SHP77 treated with DMSO at 0.1 percent for 48 hours (cell line): ENCODE measurements at regions not wholly inside any gene's neighbourhood (a gene's known extent, or its start where the extent isn't known, plus 50 kb on each side); places are given as distances from the start of the nearest gene placed in this dataset.
"Not testable (repeated sequence)": the region's sequence is repeated elsewhere in the genome, so short reads cannot be mapped to it uniquely, and the experiment has no call there.

ENCODE experiments used
- DNase-seq: peaks from one replicate; lab custom pipeline; 2025; lab: John Stamatoyannopoulos, UW

DNA sequence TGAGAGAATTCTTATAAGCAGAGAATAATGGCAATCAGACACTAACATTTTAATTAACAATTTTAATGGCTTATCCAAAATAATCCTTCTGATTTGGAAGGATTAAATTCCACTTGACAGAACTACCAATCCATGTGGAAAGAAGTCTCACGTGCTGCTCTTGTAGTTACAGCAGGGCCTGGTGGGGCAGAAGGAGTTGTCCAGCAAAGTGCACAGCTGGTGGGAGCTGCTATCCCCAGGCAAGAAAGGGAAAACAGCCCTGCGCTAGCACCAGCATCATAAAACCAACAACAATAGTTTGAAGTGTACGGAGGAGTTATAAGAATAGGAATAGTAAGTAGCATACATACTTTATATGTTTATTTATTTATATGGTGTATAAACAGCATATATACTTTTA is 127.4 kb upstream of the TRIM2 start:
- no peak for DNase-seq

DNA sequence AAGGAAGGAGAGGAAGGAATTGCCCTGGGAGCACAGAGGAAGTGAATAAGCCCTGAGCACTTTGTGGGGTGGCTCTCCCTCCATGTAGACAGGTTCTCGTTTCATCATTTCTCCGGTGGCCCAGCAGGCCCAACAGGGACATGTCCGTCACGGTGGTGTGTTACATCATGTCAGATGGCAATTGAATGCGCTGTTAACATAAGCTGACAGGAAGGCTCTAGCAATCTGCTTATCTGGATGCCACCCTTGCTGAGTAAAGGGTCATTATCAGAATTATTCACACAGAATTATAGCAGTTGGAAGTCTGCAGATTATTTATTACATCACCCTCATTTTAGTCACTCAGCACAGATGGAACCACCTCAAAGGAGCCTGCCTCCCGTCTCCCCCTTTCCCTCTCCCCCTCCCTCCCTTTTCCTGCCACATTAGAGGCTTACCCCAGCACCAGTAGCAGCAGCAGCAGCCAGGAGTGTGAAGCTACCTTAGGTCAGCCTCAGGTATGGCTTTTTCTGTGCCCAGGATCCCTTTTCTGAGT is 124.3 kb upstream of the TRIM2 start:
- DNase-seq = no peak

DNA sequence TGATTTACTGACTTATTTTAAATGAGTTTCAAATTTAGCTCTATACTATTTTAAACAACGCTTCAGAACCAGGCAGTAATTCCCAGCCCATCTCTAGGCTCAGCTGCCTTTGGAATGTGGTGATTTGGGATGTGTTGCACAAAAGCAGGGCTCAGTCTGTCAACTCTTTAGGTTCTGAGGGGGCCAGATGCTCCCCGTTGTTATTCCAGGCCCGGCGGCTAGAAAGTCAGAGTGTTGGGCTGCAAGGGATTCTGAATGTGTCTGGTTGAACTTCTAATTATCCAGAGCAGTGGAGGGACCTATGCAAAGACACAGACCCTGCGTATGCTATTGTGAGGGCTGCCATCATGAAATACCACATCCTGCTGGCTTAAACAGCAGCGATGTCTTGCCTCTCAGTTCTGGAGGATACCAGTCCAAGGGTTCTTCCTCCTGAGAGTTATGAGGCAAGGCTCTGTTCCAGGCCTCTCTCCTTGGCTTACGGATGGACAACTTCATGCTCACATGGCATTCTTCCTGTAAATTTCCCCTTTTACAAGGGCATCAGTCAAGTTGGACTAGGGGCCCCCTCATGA is 123.2 kb upstream of the TRIM2 start:
- DNase-seq = no peak

DNA sequence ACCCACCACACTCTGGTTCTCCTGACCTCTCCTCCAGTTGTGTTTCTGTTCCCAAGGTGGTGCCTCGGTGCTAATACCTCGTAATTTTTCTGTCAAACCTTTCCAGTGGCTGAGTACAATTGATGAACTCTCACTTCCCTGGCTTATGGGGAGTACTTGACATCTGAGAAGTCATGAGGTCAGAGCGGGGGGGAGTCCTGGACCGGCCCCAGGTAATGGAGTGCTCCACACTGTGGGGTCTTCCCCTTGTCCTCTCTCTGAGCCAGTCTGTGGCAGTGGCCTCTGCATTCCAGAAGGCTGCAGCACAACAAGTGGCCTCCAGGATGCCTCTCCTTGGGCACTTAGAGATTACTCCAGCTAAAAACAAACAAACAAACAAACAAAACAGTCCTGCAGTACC is 122.5 kb upstream of the TRIM2 start:
- DNase-seq = no peak

DNA sequence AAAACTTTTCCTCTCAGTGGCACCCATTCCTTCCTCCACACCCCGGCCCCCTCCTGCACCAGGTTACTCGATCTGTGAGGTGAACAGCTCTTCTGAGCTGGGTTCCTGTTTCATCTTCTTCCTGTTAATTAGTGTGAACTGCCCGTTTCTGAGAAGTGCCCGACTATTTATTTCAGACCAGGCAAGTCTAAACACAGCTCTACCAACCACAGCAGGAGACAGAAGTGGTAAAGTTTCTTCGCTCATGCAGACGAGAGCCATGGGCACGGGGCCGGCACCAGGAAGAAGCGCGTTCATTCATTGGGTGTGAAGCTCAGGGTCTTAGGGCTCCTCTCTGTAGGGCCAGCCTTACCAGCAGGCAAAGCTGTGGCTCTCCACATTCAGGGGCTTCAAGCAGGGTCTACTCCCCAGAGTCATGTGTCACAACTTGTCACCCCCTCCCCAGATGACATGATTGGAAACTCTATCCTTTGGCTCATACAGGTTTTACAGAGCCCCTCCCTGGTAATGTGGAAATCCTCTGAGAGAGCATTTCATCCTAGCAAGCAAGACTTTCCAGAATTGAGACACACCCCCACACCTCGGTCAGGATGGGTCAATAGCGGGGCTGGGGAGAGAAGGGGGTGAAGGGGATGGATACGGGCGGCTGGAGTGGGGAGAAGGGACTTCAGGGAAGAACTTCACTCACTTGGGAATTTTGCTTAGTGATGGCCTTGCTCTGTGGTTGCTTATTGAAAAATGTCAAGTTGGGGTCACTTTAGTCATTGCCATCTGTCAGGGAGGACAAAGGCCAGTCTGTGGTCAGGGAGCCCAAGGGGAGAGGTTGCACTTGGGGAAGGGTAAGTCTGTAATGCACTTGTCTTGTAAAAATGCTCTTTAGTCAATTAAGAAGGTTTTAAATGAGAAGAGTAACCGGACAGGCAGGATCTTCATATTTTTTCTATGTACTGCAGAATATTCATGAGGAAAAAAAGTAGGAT is 121.6 kb upstream of the TRIM2 start:
- no peak for DNase-seq

DNA sequence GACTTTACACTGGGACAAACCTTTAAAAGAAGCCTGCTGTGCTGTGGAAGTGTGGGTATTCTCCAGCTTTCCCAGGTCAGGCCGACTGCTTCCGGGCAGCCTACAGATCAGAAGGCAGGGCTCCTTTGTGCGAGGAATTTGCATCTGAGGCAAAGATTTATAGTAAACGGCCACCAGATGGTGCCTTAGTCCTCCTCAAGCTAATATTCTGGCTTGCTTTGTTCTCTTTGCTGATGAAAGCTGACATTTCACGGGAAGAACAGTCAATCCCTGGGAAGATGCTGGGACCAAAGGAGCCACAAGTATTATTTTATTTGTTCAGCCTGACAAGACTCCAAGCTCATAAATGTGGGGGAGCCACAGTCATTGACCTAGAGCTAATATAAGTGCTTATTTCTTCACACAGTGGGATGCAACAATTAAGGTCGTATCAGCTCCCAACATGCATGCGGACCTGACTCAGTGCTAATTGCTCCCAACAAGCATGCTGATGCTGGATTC is 120.7 kb upstream of the TRIM2 start:
- DNase-seq = peak; percentile 55

DNA sequence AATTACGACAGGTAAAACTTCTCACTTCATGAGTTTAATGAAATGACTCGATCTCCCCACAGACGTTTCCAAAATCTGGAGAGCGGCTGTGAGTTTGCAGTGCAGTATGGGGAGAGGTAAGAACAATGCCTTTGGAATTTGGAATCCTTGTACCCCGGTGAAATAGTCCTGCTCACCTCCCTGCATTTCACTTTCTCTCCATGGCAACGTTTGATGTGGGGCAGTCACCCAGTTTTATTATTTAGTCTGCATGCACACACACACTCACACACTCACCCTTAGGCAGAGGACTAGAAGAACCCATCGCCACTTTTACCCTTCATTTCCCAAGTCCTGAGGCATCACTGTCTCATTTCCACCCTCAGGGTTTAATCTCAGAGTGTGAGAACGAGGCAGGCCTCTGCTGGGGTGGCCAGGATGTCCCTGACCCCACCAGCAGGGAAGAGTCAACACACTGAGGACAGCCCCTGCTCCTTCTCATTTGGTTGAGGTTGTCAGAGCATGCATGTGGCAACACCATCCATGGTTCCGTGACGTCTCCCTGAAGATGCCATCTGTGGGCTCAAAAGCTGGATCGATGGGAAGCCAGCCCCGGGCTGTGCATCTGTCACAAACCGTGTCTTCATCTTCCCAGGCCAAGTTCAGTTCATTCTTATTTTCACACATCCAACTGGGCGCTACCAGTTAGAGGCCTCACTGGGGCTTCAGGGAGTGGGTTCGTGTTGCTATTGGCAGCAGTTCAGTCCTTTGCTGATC is 119.8 kb upstream of the TRIM2 start:
- DNase-seq = no peak

DNA sequence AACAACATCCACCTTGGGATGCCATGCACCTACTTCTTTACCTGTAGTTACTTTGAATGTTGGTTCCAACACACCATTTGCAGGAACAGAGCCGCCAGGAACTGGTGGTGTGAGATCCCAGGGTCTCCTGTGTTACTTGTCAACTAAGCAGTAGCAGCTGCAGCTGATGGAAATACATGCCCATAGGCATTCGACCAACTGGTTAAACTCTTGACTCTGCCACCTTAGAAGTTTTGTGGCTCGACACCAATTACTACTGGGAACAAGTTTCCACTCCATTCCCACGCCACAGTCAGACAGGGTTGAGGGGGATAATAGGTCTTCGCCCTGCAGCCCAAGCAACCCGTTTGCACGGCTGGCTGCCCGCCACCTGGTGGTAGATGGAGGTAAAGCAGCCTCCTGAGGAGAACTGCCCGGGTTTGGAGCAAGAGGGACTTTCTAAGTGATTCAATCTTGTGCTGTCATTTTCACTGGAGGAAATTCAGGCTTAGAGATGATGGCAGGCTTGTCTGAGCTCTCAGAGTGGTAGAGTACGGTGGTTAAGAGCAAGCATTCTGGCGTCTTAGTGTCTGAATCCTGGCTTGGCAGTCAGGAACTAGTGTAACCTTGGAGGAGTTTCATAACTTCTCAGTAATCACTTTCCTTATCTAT is 119.1 kb upstream of the TRIM2 start:
- DNase-seq = peak; percentile 6

DNA sequence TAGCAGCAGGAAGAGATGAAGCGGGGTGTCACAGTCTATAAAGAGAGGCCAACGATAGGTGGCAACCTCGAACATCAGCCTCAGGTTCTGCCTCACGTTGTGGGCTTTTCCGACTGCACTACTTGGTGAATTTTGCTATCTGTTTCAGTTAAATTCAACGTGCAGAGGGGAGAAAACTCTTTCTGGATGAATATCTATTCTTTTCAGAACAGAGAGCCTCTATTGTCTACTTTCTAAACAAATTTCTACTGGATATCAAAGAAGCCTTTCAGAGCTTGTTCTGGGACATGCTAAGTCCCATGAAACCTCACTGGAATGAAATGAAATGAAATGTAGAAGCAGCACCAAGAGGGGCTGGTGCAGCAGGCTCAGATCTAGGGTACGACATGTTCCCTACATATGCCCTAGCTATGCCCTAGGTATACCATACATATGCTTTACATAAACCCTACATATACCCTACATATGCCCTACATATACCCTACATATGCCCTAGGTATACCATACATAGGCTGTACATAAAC is 116.5 kb upstream of the TRIM2 start:
- no peak for DNase-seq

DNA sequence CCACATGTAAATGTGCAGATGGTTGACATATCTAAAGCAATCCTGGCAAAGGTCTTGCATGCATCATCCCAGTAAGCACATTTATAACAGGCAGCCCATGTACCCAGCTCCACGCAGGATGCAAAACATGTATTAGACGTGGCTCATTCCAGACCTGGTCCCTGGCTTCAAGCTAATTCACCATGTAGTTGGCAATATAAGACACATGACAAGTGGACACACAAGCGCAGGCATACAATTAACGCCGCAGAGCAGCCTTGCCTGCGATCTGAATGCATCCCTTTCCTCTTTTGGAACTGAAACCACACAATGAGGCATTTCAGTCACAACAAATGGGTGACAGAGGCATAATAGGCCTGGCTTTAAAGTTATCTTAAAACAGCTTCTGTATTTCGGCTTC is 114.5 kb upstream of the TRIM2 start:
- DNase-seq = no peak

DNA sequence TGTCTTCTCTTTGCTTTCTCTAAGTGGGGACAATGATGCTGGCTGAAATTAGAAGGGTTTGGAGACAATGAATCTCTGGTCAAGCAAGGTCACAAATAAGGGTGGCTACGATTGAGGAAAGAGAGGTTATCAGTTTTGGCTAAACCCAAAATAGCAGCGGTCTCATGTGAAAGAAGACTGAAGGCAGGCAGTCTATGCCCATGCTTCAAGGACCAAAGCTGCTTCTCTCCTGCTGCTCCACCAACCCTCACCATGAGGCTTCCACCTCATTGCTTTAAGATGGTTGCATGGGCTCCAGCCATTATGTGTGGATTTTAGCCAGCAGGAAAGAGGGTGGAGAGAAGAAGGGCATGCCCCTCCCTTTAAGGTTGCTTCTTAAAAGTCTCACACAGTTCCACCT is 114.1 kb upstream of the TRIM2 start:
- DNase-seq = no peak

DNA sequence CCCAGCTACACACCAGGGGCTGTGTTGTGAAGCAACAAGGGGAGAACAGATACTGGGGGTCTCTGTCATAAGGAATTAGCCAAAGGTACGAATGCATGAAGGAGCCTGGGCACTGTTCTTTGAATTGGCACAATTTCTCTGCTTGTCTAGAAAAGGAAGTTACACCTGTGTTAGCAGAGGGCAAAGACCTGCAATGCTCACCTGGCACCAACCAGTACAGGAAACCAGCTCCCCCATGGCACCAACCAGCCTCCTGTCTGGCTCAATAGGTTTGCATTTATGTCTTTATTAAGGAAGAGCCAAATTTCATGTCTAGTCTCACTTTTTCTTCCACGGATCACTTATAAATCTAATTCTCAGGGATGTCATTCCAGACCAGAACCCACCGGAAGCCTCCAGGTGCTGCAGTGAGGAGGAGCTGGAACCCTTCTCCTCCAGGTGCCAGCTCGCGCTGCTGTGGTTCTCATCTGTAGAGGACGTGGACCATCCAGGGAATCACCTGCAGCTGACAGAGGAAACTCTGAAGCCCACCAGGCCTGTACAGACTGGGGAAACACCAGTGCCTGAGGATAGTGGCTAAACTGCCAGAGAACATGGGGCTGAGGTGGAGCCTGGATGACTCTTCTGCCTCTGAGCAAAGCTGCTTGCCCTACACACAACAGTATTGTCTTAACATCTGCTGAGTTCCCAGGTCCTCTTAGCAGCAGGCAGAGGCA is 113.4 kb upstream of the TRIM2 start:
- DNase-seq = no peak

DNA sequence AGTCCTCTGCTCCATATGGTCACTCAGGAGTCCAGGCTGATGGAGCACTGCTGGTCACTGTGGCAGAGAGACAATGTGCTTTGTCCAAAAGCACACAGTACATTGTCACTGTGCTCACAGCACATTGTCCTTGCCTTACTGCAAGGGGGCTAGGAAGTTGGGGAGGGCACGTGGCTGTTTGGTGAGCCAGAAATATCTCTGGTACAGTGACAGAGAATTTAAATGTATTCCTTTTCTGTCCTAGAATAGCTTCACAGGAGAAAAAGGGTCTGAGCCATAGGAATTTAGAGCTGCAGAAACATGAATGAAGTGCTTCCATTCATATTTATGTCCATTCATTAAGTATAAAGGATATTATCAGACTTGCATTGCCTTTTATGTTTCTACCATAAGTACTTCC is 110.8 kb upstream of the TRIM2 start:
- DNase-seq = no peak

DNA sequence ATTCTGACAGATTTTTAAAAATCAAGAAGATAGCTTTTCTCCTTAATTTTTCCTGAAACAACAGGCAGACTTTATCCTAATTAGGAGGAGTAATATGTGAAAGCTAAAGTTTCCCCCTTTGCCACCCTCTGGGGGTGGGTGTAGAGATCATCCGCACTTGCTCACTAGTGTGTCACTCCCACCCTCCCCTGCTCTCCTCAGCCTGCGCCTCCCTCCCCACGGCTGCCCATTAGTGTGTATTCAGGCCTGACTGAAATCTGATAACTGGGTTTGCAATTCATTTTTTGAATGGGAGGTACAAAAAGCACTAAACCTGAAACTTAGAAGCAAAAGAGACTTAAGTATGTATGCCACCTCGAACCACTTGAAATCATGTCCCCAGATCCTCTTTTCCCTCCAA is 110.4 kb upstream of the TRIM2 start:
- no peak for DNase-seq

DNA sequence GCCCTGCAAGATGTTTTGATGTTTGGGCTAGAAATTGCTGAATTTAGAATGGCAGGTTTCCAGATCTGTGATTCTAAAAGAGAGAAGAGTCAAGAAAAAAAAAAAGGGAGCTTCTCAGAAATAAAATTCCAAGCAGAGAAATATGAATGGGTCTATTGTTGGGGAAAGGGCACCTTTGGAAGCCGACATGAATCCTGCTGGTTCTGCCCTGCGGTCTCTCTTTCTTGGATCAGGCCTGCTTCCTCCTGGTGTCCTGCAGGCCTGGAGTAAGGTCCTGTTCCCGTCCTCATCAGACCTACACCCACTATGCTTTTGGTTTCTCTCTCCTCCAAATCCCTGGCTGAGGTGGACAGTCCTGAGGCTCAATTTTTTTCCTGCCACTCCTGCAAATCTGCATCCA is 109.8 kb upstream of the TRIM2 start:
- no peak for DNase-seq

DNA sequence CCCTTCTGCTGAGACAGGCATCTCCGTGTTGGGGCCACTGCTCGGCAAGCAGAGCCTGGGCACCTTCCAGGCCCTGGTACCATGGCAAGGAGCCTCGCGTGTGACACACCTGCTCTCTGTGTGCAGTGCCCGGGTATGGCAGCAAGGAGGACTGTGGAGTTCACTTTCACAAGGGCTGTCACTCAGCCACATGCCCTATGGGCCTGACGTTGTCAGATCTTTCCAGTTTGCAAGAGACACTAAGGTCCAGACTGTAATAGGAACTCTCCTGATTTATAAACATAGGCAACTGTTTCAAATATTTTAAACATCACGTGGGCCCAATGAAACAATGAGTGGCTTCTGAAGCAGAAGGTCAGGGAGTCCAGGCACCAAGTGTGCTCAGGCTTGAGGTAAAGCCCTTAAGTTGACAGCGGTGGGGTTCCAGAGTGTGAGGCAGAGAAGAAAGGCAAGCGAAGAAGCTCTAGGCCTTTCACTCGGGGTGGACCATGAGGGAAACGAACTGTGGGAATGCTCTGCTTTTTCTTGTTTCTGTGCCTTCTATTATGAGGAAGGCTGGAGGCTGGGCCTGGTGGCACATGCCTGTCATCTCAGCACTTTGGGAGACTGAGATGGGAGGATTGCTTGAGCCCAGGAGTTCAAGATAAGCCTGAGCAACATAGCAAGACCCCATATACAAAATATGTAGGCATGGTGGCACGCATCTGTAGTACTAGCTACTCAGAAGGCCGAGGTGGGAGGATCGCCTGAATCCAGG is 108.6 kb upstream of the TRIM2 start:
- no peak for DNase-seq

DNA sequence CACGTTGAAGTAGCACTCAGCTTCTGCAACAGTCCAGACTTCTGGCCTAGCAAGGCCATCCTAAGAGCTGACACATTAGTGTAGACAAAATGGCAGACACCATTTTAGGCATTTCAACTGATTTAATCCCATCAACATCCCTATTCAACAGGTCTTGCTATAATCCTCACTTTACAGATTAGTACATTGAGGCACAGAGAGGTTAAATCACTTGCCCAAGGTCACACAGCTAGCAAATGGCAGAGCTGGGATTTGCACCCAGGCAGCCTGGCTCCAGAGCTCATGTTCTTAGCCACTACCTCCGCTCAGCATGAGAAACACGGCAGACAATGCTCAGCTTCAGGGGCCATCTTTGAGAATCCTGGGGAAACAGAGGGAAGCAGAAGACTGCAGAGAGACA is 107.9 kb upstream of the TRIM2 start:
- DNase-seq = no peak

DNA sequence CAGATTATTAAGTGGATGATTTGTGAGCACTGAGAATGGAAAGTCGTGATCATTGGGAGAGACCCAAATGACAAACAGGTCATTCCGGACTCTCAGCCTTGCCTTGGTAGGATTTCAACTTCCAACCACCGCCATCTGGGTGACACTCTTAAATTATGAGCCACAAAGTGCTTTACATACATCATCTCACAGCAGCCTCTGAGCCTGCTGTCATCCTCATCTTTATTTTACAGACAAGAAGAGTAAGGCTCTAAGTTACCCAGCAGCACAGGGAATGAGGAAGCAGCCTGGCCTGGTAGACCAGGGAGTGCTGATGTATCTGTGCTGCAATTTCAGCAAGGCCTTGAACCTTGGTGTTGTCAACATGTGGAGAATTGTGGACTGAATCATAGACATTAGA is 105.8 kb upstream of the TRIM2 start:
- DNase-seq = no peak

DNA sequence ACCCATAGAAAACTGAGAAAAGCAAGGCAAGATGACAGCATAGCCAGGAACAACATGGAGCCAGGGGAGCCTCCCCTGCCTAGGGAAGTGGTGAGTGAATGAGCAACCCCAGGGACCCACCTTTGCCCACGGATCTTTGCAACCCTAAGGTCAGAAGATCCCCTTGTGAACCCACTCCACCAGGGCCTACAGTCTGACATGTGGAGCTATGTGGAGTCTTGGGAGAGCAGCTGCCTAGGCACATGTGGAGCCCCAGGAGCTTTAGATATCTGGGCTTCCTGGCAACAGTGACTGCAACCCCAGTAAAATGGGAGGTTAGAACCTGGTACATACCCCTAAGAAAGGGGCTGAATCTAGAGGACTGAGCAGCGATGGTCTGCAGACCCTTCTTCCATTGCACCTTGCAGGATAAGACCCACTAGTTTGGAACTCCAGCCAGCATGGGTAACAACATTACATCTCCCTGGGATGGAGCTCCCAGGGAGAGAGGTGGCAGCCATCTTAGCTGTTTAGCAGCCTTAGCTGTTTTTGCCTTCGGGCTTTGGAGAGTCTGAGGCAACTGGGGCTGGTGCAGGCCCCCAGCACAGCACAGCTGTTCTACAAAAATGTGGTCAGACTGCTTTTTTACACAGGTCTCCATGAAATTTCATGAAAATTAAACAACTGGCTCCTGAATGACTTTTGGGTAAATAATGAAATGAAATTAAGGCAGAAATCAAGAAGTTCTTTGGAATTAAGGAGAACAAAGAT is 104.7 kb upstream of the TRIM2 start:
- no peak for DNase-seq

DNA sequence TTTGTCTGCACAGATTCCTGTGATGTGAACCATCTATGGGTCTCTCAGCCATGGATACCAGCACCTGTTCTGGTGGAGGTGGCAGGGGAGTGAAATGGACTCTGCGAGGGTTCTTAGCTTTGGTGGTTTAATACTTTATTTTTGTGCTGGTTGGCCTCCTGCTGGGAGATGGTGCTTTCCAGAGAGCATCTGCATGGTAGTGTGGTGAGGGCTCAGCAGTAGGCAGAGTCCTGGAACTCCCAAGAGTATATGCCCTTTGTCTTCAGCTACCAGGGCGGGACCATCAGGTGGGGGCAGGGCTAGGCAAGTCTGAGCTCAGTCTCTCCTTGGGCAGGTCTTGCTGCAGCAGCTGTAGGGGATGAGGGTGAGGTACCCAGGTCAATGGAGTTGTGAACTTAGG is 97.5 kb upstream of the TRIM2 start:
- not testable (repeated sequence) for DNase-seq
